ENCODE measurements at regions not wholly inside any gene's neighbourhood (a gene's known extent, or its start where the extent isn't known, plus 50 kb on each side); places are given as distances from the start of the nearest gene placed in this dataset.

GRCh38 chr13:65901723-65902122, 1328.4 kb downstream of the PCDH9 start:
- H3K27ac Mint-ChIP-seq, result no peak overlapping the region
- H3K4me3 Mint-ChIP-seq, result no peak overlapping the region
- no peaks in the 10 kb centered on the region for H3K27me3 Mint-ChIP-seq
- no peak for ATAC-seq (replicated peaks)
- H3K4me1 Mint-ChIP-seq, result no peaks in the 10 kb centered on the region
- H3K36me3 Mint-ChIP-seq, result no peaks in the 10 kb centered on the region
- peaks cover 3 to 9% of the 10 kb centered on the region in 2 donors for H3K9me3 Mint-ChIP-seq
- no peak for DNase-seq

GRCh38 chr13:65894049-65894448, 1336.1 kb downstream of the PCDH9 start:
- Mint-ChIP-seq H3K27ac (no peak overlapping the region), H3K4me3 (no peak overlapping the region), H3K36me3 (no peaks in the 10 kb centered on the region), H3K9me3 (no peaks in the 10 kb centered on the region), H3K4me1 (no peaks in the 10 kb centered on the region), H3K27me3 (no peaks in the 10 kb centered on the region)
- DNase-seq (no peak), ATAC-seq (replicated peaks) (no peak)

- no peak for ATAC-seq (replicated peaks)
These were observed 1337.3 kb downstream of the PCDH9 start for GRCh38 chr13:65892859-65893258.

GRCh38 chr13:65889368-65889767, 1340.8 kb downstream of the PCDH9 start:
- H3K36me3 Mint-ChIP-seq, result no peaks in the 10 kb centered on the region
- ATAC-seq (replicated peaks), result no peak
- no peak overlapping the region for H3K4me3 Mint-ChIP-seq
- DNase-seq, result no peak
- H3K27me3 Mint-ChIP-seq, result no peaks in the 10 kb centered on the region
- H3K9me3 Mint-ChIP-seq, result no peaks in the 10 kb centered on the region
- H3K27ac Mint-ChIP-seq, result no peak overlapping the region
- H3K4me1 Mint-ChIP-seq, result no peaks in the 10 kb centered on the region

More at GRCh38 chr13:65892859-65893258, 1337.3 kb downstream of the PCDH9 start:
- Mint-ChIP-seq H3K36me3 (no peaks in the 10 kb centered on the region), H3K4me3 (no peak overlapping the region), H3K4me1 (no peaks in the 10 kb centered on the region), H3K27me3 (no peaks in the 10 kb centered on the region), H3K9me3 (no peaks in the 10 kb centered on the region), H3K27ac (no peak overlapping the region)
- no peak for DNase-seq

GRCh38 chr13:65882810-65883209, 1347.3 kb downstream of the PCDH9 start:
- DNase-seq (no peak), ATAC-seq (replicated peaks) (no peak)
- no peak overlapping the region for H3K4me3 Mint-ChIP-seq
- no peaks in the 10 kb centered on the region for H3K4me1 Mint-ChIP-seq
- H3K9me3 Mint-ChIP-seq, result peaks cover 0 to 2% of the 10 kb centered on the region in 2 donors
- no peak overlapping the region for H3K27ac Mint-ChIP-seq
- no peaks in the 10 kb centered on the region for H3K36me3 Mint-ChIP-seq
- H3K27me3 Mint-ChIP-seq, result no peaks in the 10 kb centered on the region

- Mint-ChIP-seq H3K9me3 (peaks cover 0 to 2% of the 10 kb centered on the region in 2 donors), H3K27ac (no peak overlapping the region), H3K4me1 (no peaks in the 10 kb centered on the region), H3K4me3 (no peak overlapping the region), H3K27me3 (no peaks in the 10 kb centered on the region), H3K36me3 (no peaks in the 10 kb centered on the region)
- DNase-seq, result no peak
- no peak for ATAC-seq (replicated peaks)
These were observed 1348.5 kb downstream of the PCDH9 start for GRCh38 chr13:65881561-65882155.

GRCh38 chr13:65875031-65875430, 1355.1 kb downstream of the PCDH9 start:
- ATAC-seq (replicated peaks), result no peak
- H3K36me3 Mint-ChIP-seq, result no peaks in the 10 kb centered on the region

GRCh38 chr13:65872448-65872847, 1357.7 kb downstream of the PCDH9 start:
- Mint-ChIP-seq H3K36me3 (no peaks in the 10 kb centered on the region), H3K27me3 (no peaks in the 10 kb centered on the region), H3K27ac (no peak overlapping the region), H3K9me3 (no peaks in the 10 kb centered on the region), H3K4me1 (no peaks in the 10 kb centered on the region), H3K4me3 (no peak overlapping the region)
- ATAC-seq (replicated peaks), result no peak
- no peak for DNase-seq

More at GRCh38 chr13:65875031-65875430, 1355.1 kb downstream of the PCDH9 start:
- H3K4me3 Mint-ChIP-seq, result no peak overlapping the region
- no peak overlapping the region for H3K27ac Mint-ChIP-seq
- no peaks in the 10 kb centered on the region for H3K9me3 Mint-ChIP-seq
- no peaks in the 10 kb centered on the region for H3K27me3 Mint-ChIP-seq
- no peaks in the 10 kb centered on the region for H3K4me1 Mint-ChIP-seq
- DNase-seq, result no peak

- Mint-ChIP-seq H3K27me3 (no peaks in the 10 kb centered on the region), H3K27ac (no peak overlapping the region), H3K36me3 (no peaks in the 10 kb centered on the region), H3K4me3 (no peak overlapping the region), H3K9me3 (peaks cover 0 to 4% of the 10 kb centered on the region in 2 donors), H3K4me1 (no peaks in the 10 kb centered on the region)
- ATAC-seq (replicated peaks), result no peak
- DNase-seq, result no peak
These were observed 1361.3 kb downstream of the PCDH9 start for GRCh38 chr13:65868884-65869283.

GRCh38 chr13:65868099-65868498, 1362.0 kb downstream of the PCDH9 start:
- no peak overlapping the region for H3K27ac Mint-ChIP-seq
- H3K4me3 Mint-ChIP-seq, result no peak overlapping the region
- peaks cover 0 to 4% of the 10 kb centered on the region in 2 donors for H3K9me3 Mint-ChIP-seq
- DNase-seq (no peak), ATAC-seq (replicated peaks) (no peak)
- no peaks in the 10 kb centered on the region for H3K4me1 Mint-ChIP-seq
- no peaks in the 10 kb centered on the region for H3K36me3 Mint-ChIP-seq
- no peaks in the 10 kb centered on the region for H3K27me3 Mint-ChIP-seq

GRCh38 chr13:65866138-65866537, 1364.0 kb downstream of the PCDH9 start:
- ATAC-seq (replicated peaks) (no peak), DNase-seq (no peak)
- Mint-ChIP-seq H3K27me3 (no peaks in the 10 kb centered on the region), H3K9me3 (peaks cover 0 to 4% of the 10 kb centered on the region in 2 donors), H3K4me3 (no peak overlapping the region), H3K27ac (no peak overlapping the region), H3K36me3 (no peaks in the 10 kb centered on the region), H3K4me1 (no peaks in the 10 kb centered on the region)

- no peaks in the 10 kb centered on the region for H3K4me1 Mint-ChIP-seq
These were observed 1364.9 kb downstream of the PCDH9 start for GRCh38 chr13:65865206-65865605.

GRCh38 chr13:65864039-65864438, 1366.1 kb downstream of the PCDH9 start:
- no peak for DNase-seq
- Mint-ChIP-seq H3K4me1 (no peaks in the 10 kb centered on the region), H3K36me3 (no peaks in the 10 kb centered on the region), H3K27me3 (no peaks in the 10 kb centered on the region), H3K4me3 (no peak overlapping the region), H3K27ac (no peak overlapping the region), H3K9me3 (peaks cover 0 to 4% of the 10 kb centered on the region in 2 donors)
- no peak for ATAC-seq (replicated peaks)

More at GRCh38 chr13:65865206-65865605, 1364.9 kb downstream of the PCDH9 start:
- Mint-ChIP-seq H3K36me3 (no peaks in the 10 kb centered on the region), H3K9me3 (peaks cover 0 to 4% of the 10 kb centered on the region in 2 donors), H3K27ac (no peak overlapping the region), H3K27me3 (no peaks in the 10 kb centered on the region), H3K4me3 (no peak overlapping the region)
- ATAC-seq (replicated peaks), result no peak
- DNase-seq, result no peak

GRCh38 chr13:65860306-65860705, 1369.8 kb downstream of the PCDH9 start:
- H3K9me3 Mint-ChIP-seq, result no peaks in the 10 kb centered on the region
- ATAC-seq (replicated peaks) (no peak), DNase-seq (no peak)
- no peaks in the 10 kb centered on the region for H3K27me3 Mint-ChIP-seq
- H3K36me3 Mint-ChIP-seq, result no peaks in the 10 kb centered on the region
- no peak overlapping the region for H3K4me3 Mint-ChIP-seq
- no peaks in the 10 kb centered on the region for H3K4me1 Mint-ChIP-seq
- H3K27ac Mint-ChIP-seq, result no peak overlapping the region

- Mint-ChIP-seq H3K36me3 (no peaks in the 10 kb centered on the region), H3K4me3 (no peak overlapping the region), H3K27me3 (no peaks in the 10 kb centered on the region), H3K4me1 (no peaks in the 10 kb centered on the region), H3K9me3 (no peaks in the 10 kb centered on the region), H3K27ac (no peak overlapping the region)
- DNase-seq, result no peak
- no peak for ATAC-seq (replicated peaks)
These were observed 1372.1 kb downstream of the PCDH9 start for GRCh38 chr13:65857942-65858565.
